IMR-90 (cell line): ENCODE measurements at regions not wholly inside any gene's neighbourhood (a gene's known extent, or its start where the extent isn't known, plus 50 kb on each side); places are given as distances from the start of the nearest gene placed in this dataset.

Experiments used
- ATAC-seq: fragments of 200-7000 bp; cut with Tn5 transposase; 2 replicates; pipeline ENCODE4 v1.9.1; 2020; ENCODE audit warnings: low read depth, mild to moderate bottlenecking, moderate library complexity
- BruUV-seq: library from RNA; stranded (reverse); fragments of 400-500 nt; replicated peaks from 2 replicates; lab custom pipeline; 2021; lab: Mats Ljungman, UMichigan
- CTCF ChIA-PET: fragments of 300-600 bp; formaldehyde crosslinking; extraction: SDS; loops from one replicate; lab custom pipeline; 2021; ENCODE audit warnings: antibody characterized with exemption; lab: Yijun Ruan, JAX
- POLR2A ChIA-PET: fragments of 300-600 bp; sonication (Branson Sonifier 250); formaldehyde crosslinking; loops from one replicate; lab custom pipeline; 2022; ENCODE audit warnings: antibody characterized with exemption; ENCODE audit not compliant: unreplicated experiment; lab: Charles Lee
- DNase-seq: peaks from one replicate; pipeline ENCODE4 v3.0.0; 2013
- H2AFZ ChIP-seq: replicated peaks from 2 replicates; pipeline ENCODE3; 2013; ENCODE audit warnings: low read length, mild to moderate bottlenecking; ENCODE audit not compliant: poor library complexity
- H2AK5ac ChIP-seq: 2 replicates; pipeline ENCODE4 v1.6.1; 2013; ENCODE audit warnings: low read depth, low read length, inconsistent platforms
- H2AK9ac ChIP-seq: replicated peaks from 2 replicates; pipeline ENCODE3; 2013; ENCODE audit warnings: mild to moderate bottlenecking, low read depth, low read length, moderate library complexity; ENCODE audit not compliant: poor library complexity
- H2BK120ac ChIP-seq: 2 replicates; pipeline ENCODE4 v1.6.1; 2013; ENCODE audit warnings: low read depth, low read length, inconsistent platforms
- H2BK15ac ChIP-seq: 3 replicates; pipeline ENCODE4 v1.6.1; 2013; ENCODE audit warnings: low read depth, low read length, inconsistent platforms
- H2BK20ac ChIP-seq: 2 replicates; pipeline ENCODE4 v1.6.1; 2013; ENCODE audit warnings: low read depth, mild to moderate bottlenecking, inconsistent platforms, low read length, moderate library complexity
- H2BK5ac ChIP-seq: 2 replicates; pipeline ENCODE4 v1.6.1; 2013; ENCODE audit warnings: mild to moderate bottlenecking, low read depth, low read length, inconsistent platforms; ENCODE audit not compliant: poor library complexity, severe bottlenecking
- H3K14ac ChIP-seq: replicated peaks from 2 replicates; pipeline ENCODE4 v1.6.1; 2013; ENCODE audit warnings: low read depth, low read length, inconsistent platforms
- H3K18ac ChIP-seq: 2 replicates; pipeline ENCODE4 v1.6.1; 2013; ENCODE audit warnings: low read depth, low read length, control low read depth
- H3K23ac ChIP-seq: 2 replicates; pipeline ENCODE4 v1.6.1; 2013; ENCODE audit warnings: low read depth, low read length, inconsistent platforms
- H3K27ac ChIP-seq: 2 replicates; pipeline ENCODE4 v1.5.1; 2013; ENCODE audit warnings: mild to moderate bottlenecking, control low read depth, low read length; ENCODE audit not compliant: insufficient read depth
- H3K27me3 ChIP-seq: 2 replicates; pipeline ENCODE4 v1.6.1; 2013; ENCODE audit warnings: low read length; ENCODE audit not compliant: control insufficient read depth, insufficient read depth
- H3K36me3 ChIP-seq: 2 replicates; pipeline ENCODE4 v1.6.1; 2013; ENCODE audit warnings: low read length, mixed read lengths; ENCODE audit not compliant: control insufficient read depth, insufficient read depth
- H3K4ac ChIP-seq: 2 replicates; pipeline ENCODE4 v1.6.1; 2013; ENCODE audit warnings: low read depth, low read length, inconsistent platforms
- H3K4me1 ChIP-seq: 2 replicates; pipeline ENCODE4 v1.6.1; 2013; ENCODE audit warnings: low read length, mixed read lengths; ENCODE audit not compliant: control insufficient read depth, insufficient read depth
- H3K4me2 ChIP-seq: 2 replicates; pipeline ENCODE4 v1.6.1; 2013; ENCODE audit warnings: low read depth, mild to moderate bottlenecking, control low read depth, low read length, moderate library complexity
- H3K4me3 ChIP-seq: 2 replicates; pipeline ENCODE4 v1.5.1; 2013; ENCODE audit warnings: low read depth, mild to moderate bottlenecking, control low read depth, low read length, moderate library complexity; ENCODE audit not compliant: insufficient read depth
- H3K56ac ChIP-seq: 2 replicates; pipeline ENCODE4 v1.6.1; 2013; ENCODE audit warnings: low read length, inconsistent platforms; ENCODE audit not compliant: insufficient read depth; ENCODE audit errors: extremely low read depth
- H3K79me1 ChIP-seq, 2 experiments: 2 replicates each; pipeline ENCODE4 v1.6.1; 2013; ENCODE audit warnings: low read length in 2 of 2, inconsistent platforms in 1 of 2, low read depth in 1 of 2
- H3K9ac ChIP-seq: 2 replicates; pipeline ENCODE4 v1.6.1; 2013; ENCODE audit warnings: low read depth, low read length, control low read depth
- H3K9me1 ChIP-seq: 2 replicates; pipeline ENCODE4 v1.6.1; 2013; ENCODE audit warnings: low read length, inconsistent platforms; ENCODE audit not compliant: insufficient read depth
- H3K9me3 ChIP-seq: 2 replicates; pipeline ENCODE4 v1.6.1; 2013; ENCODE audit warnings: low read length; ENCODE audit not compliant: control insufficient read depth, insufficient read depth
- H4K20me1 ChIP-seq: 2 replicates; pipeline ENCODE4 v1.6.1; 2013; ENCODE audit warnings: low read length, inconsistent platforms; ENCODE audit not compliant: insufficient read depth
- H4K5ac ChIP-seq: 2 replicates; pipeline ENCODE4 v1.6.1; 2013; ENCODE audit warnings: mild to moderate bottlenecking, low read depth, low read length, control low read depth
- H4K8ac ChIP-seq, 2 experiments: 2 replicates each; pipeline ENCODE4 v1.6.1; 2013; ENCODE audit warnings: low read depth in 2 of 2, low read length in 2 of 2, control low read depth in 1 of 2, inconsistent platforms in 1 of 2
- H4K91ac ChIP-seq: 2 replicates; pipeline ENCODE4 v1.6.1; 2013; ENCODE audit warnings: low read depth, low read length, inconsistent platforms; ENCODE audit not compliant: insufficient read depth
- BHLHE40 ChIP-seq: fragments of 150-350 bp; IDR thresholded peaks from 2 replicates; pipeline ENCODE4 v1.6.1; 2016; ENCODE audit warnings: mild to moderate bottlenecking, low read depth, low read length
- CTCF ChIP-seq: conservative IDR thresholded peaks from 2 replicates; pipeline ENCODE4 v1.5.1; 2012; ENCODE audit warnings: mild to moderate bottlenecking, low read depth, low read length, improper control_type of control experiment
- MAFK ChIP-seq: IDR thresholded peaks from 2 replicates; pipeline ENCODE4 v1.6.1; 2012; ENCODE audit warnings: low read depth, low read length, improper control_type of control experiment
- MXI1 ChIP-seq: IDR thresholded peaks from 2 replicates; pipeline ENCODE4 v1.6.1; 2012; ENCODE audit warnings: low read depth, mild to moderate bottlenecking, low read length, moderate library complexity, borderline replicate concordance
- POLR2A ChIP-seq: IDR thresholded peaks from 2 replicates; pipeline ENCODE4 v1.6.1; 2012; ENCODE audit warnings: mild to moderate bottlenecking, low read depth, low read length
- RAD21 ChIP-seq: IDR thresholded peaks from 2 replicates; pipeline ENCODE4 v1.6.1; 2012; ENCODE audit warnings: low read length, improper control_type of control experiment
- WGBS, 2 experiments: methylation state at CpG; one replicate each; pipeline versions ENCODE4 v1.1.5 to v1.1.7; 2013; ENCODE audit warnings: missing lambda C conversion rate in 2 of 2; ENCODE audit not compliant: insufficient read length in 1 of 2; ENCODE audit errors: extremely low coverage in 2 of 2; 5-methylcytosine and 5-hydroxymethylcytosine counted together
- dilution Hi-C: fragments of 300-500 bp; cut with HindIII; formaldehyde crosslinking; loops from one replicate; pipeline ENCODE4 v1.14.3; 2018; ENCODE audit warnings: low sequenced_read_pairs; ENCODE audit not compliant: unreplicated experiment
- in situ Hi-C: fragments of 300-500 bp; cut with MboI; formaldehyde crosslinking; loops from 3 replicates; pipeline ENCODE4 v1.14.3; 2019; ENCODE audit warnings: low sequenced_read_pairs, inconsistent platforms, mixed read lengths
- intact Hi-C: fragments of 100-400 bp; cut with micrococcal nuclease; formaldehyde crosslinking; loops from 2 replicates; pipeline ENCODE4 v1.10.0; 2022

DNA sequence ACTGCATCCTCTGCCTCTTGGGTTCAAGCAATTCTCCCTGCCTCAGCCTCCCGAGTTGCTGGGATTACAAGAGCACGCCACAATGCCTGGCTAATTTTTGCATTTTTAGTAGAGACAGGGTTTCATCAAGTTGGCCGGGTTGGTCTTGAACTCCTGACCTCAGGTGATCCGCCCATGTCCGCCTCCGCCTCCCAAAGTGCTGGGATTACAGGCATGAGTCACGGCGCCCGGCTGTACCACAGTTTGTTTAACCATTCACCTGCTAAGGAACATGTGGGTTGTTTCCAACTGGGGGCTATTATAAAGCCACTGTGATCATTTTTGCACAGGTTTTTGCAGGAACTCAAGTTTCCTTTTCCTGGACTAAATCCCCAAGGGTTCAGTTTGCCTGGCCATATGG is 123.2 kb upstream of the RAP2B start:
- POLR2A ChIA-PET, result no interaction called here
- ATAC-seq, result no peak
- H3K9ac ChIP-seq, result no peak overlapping the region

More for the DNA sequence above, 123.2 kb upstream of the RAP2B start:
- Histone ChIP-seq H2BK5ac (no peak overlapping the region), H2AK5ac (no peak overlapping the region), H3K56ac (no peak overlapping the region), H3K4ac (no peak overlapping the region), H4K8ac (no peak overlapping the region), H3K27me3 (no peaks in the 10 kb centered on the region), H3K9me3 (no peaks in the 10 kb centered on the region), H4K5ac (no peak overlapping the region), H3K18ac (no peak overlapping the region), H3K4me1 (peaks cover 1% of the 10 kb centered on the region), H2BK20ac (no peak overlapping the region), H3K36me3 (no peaks in the 10 kb centered on the region), H3K23ac (no peak overlapping the region), H3K27ac (no peak overlapping the region), H2BK120ac (no peak overlapping the region), H3K4me2 (no peak overlapping the region), H3K9me1 (no peaks in the 10 kb centered on the region), H3K14ac (no peak overlapping the region), H2BK15ac (no peak overlapping the region), H3K79me1 (no peaks in the 10 kb centered on the region), H4K20me1 (no peaks in the 10 kb centered on the region), H3K4me3 (no peak overlapping the region), H2AK9ac (no peak overlapping the region), H2AFZ (no peak overlapping the region), H4K91ac (no peak overlapping the region)
- dilution Hi-C loops, result no loop called here
- TF ChIP-seq MXI1 (no peak), MAFK (no peak), BHLHE40 (no peak), RAD21 (no peak), POLR2A (no peak), CTCF (no peak)
- BruUV-seq, result no TSS peak
- WGBS, 2 experiments, result 100% methylated on average over 2 of the region's 9 CpGs; no CpG with 5 or more reads in 1 of the 2 experiments
- intact Hi-C loops, result no loop called here
- DNase-seq, result no peak
- in situ Hi-C loops, result loop anchor here (5.0 kb wide), 1 partner anchor 554 kb away; no protein-coding TSS in a partner anchor
- CTCF ChIA-PET, result no interaction called here
